ENCODE measurements at regions not wholly inside any gene's neighbourhood (a gene's known extent, or its start where the extent isn't known, plus 50 kb on each side); places are given as distances from the start of the nearest gene placed in this dataset.

DNA sequence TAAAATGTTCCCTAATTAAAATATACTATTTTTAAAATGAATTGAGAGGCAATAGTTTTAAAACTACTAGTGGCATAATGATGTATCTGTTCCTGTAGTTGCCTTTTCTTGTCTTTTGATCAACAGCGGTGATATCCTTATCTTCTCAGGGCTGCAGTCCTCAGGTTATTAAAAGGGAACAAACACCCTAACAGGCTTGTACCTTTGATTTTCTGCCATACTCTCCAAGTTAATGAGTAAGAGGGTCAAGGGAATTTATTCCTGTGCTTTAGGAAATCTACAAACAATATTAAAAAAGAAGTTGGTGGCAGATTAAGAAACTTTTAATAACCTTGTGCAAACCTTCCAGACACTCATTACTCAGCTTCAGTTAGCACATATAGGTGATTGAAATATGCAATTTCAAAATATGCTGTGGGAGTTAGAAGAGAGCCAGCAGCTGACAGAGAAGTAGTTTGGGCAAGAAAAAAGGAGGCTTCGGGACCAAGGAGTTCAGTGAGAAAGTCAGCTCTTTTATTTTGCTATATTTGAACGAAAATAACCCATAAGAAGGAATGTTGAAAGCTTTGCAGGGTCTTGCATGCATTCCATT is 81.0 kb upstream of the TLE4 start (continued):
- TF ChIP-seq RAD21 (IDR thresholded peaks at IDR 0.05 in 1 of 2, conservative IDR thresholded peaks at IDR 0.05 in 1 of 2; ENCODE audit: low read depth in 2 of 2, low read length in 2 of 2) (no peak), EZH2 (IDR thresholded peaks at IDR 0.05; ENCODE audit: low read depth, low read length, severe bottlenecking) (no peak), KDM4A (IDR thresholded peaks at IDR 0.05; ENCODE audit: low read depth, low read length, severe bottlenecking) (no peak)
